Natural killer cell treated with Interleukin-12 subunit alpha and Interleukin-12 subunit beta and Interleukin-15 and Interleukin-18, amount 100 ng/mL, for 72 hours (primary cell): ENCODE measurements at regions not wholly inside any gene's neighbourhood (a gene's known extent, or its start where the extent isn't known, plus 50 kb on each side); places are given as distances from the start of the nearest gene placed in this dataset.

ENCODE experiments used
- ATAC-seq, 2 donors: fragments of 150-1000 bp; cut with Tn5 transposase in 1 of 2; sonication (Bioruptor Pico), chemical (Tn5 transposase) in 1 of 2; 2 replicates each; pipeline ENCODE4 v1.10.0; 2021
- DNase-seq: peaks from one replicate; pipeline ENCODE4 v3.0.0; 2022; ENCODE audit warnings: low spot score
- H3K27ac Mint-ChIP-seq, 2 donors: 1 replicate in 1 of 2; 2 replicates in 1 of 2; pipeline ENCODE4 v1.8.0; 2022; ENCODE audit warnings: mixed read lengths in 2 of 2, mild to moderate bottlenecking in 1 of 2, moderate library complexity in 1 of 2
- H3K27me3 Mint-ChIP-seq, 2 donors: 1 replicate in 1 of 2; 2 replicates in 1 of 2; pipeline ENCODE4 v1.8.0; 2022; ENCODE audit warnings: mixed read lengths in 2 of 2
- H3K36me3 Mint-ChIP-seq: one replicate; pipeline ENCODE4 v1.8.0; 2022; ENCODE audit warnings: mixed read lengths
- H3K4me1 Mint-ChIP-seq, 2 donors: 1 replicate in 1 of 2; 2 replicates in 1 of 2; pipeline ENCODE4 v1.8.0; 2022; ENCODE audit warnings: low read depth in 2 of 2, mixed read lengths in 2 of 2, mild to moderate bottlenecking in 1 of 2
- H3K4me3 Mint-ChIP-seq: one replicate; pipeline ENCODE4 v1.8.0; 2022; ENCODE audit warnings: mixed read lengths
- H3K9me3 Mint-ChIP-seq: 2 replicates; pipeline ENCODE4 v1.8.0; 2022; ENCODE audit warnings: mixed read lengths

- DNase-seq, result no peak
- ATAC-seq, result no peak
- no peaks in the 10 kb centered on the region for H3K36me3 Mint-ChIP-seq
- no peaks in the 10 kb centered on the region for H3K9me3 Mint-ChIP-seq
- no peak overlapping the region for H3K4me3 Mint-ChIP-seq
- peaks cover 26 to 43% of the 10 kb centered on the region in 2 donors for H3K27me3 Mint-ChIP-seq
- no peaks in the 10 kb centered on the region for H3K4me1 Mint-ChIP-seq
- no peak overlapping the region for H3K27ac Mint-ChIP-seq
These were observed 142.0 kb upstream of the SYT13 start for GRCh38 chr11:45428116-45428515.

- Mint-ChIP-seq H3K27ac (no peak overlapping the region), H3K4me1 (no peaks in the 10 kb centered on the region), H3K36me3 (no peaks in the 10 kb centered on the region), H3K27me3 (peaks cover 30 to 35% of the 10 kb centered on the region in 2 donors), H3K9me3 (no peaks in the 10 kb centered on the region), H3K4me3 (no peak overlapping the region)
- no peak for DNase-seq
- no peak for ATAC-seq
These were observed 138.5 kb upstream of the SYT13 start for GRCh38 chr11:45424411-45425180.

GRCh38 chr11:45423475-45424120 lies 137.5 kb upstream of the SYT13 start:
- no peaks in the 10 kb centered on the region for H3K36me3 Mint-ChIP-seq
- H3K4me3 Mint-ChIP-seq, result no peak overlapping the region
- no peaks in the 10 kb centered on the region for H3K4me1 Mint-ChIP-seq
- H3K27ac Mint-ChIP-seq, result no peak overlapping the region
- no peak for ATAC-seq
- H3K9me3 Mint-ChIP-seq, result no peaks in the 10 kb centered on the region
- DNase-seq, result no peak
- peaks cover 26 to 31% of the 10 kb centered on the region in 2 donors for H3K27me3 Mint-ChIP-seq

- Mint-ChIP-seq H3K27ac (no peak overlapping the region), H3K4me1 (no peaks in the 10 kb centered on the region), H3K9me3 (no peaks in the 10 kb centered on the region), H3K4me3 (no peak overlapping the region), H3K36me3 (no peaks in the 10 kb centered on the region), H3K27me3 (peaks cover 30 to 34% of the 10 kb centered on the region in 2 donors)
- DNase-seq (no peak), ATAC-seq (no peak)
These were observed 136.9 kb upstream of the SYT13 start for GRCh38 chr11:45423036-45423435.

- Mint-ChIP-seq H3K4me1 (no peaks in the 10 kb centered on the region), H3K36me3 (no peaks in the 10 kb centered on the region), H3K9me3 (no peaks in the 10 kb centered on the region), H3K27me3 (peaks cover 31 to 47% of the 10 kb centered on the region in 2 donors), H3K27ac (no peak overlapping the region), H3K4me3 (no peak overlapping the region)
- DNase-seq (no peak), ATAC-seq (no peak)
These were observed 127.9 kb upstream of the SYT13 start for GRCh38 chr11:45414088-45414487.

GRCh38 chr11:45413156-45413858 lies 127.2 kb upstream of the SYT13 start:
- H3K9me3 Mint-ChIP-seq, result no peaks in the 10 kb centered on the region
- DNase-seq, result no peak
- peaks cover 30 to 42% of the 10 kb centered on the region in 2 donors for H3K27me3 Mint-ChIP-seq
- ATAC-seq, result no peak
- H3K36me3 Mint-ChIP-seq, result no peaks in the 10 kb centered on the region
- no peak overlapping the region for H3K27ac Mint-ChIP-seq
- no peak overlapping the region for H3K4me3 Mint-ChIP-seq
- no peaks in the 10 kb centered on the region for H3K4me1 Mint-ChIP-seq

GRCh38 chr11:45412521-45412920 lies 126.4 kb upstream of the SYT13 start:
- peaks cover 34 to 45% of the 10 kb centered on the region in 2 donors for H3K27me3 Mint-ChIP-seq
- no peak overlapping the region for H3K4me3 Mint-ChIP-seq
- H3K36me3 Mint-ChIP-seq, result no peaks in the 10 kb centered on the region
- DNase-seq, result no peak
- H3K27ac Mint-ChIP-seq, result no peak overlapping the region
- no peak for ATAC-seq
- H3K4me1 Mint-ChIP-seq, result no peaks in the 10 kb centered on the region
- no peaks in the 10 kb centered on the region for H3K9me3 Mint-ChIP-seq

- H3K4me1 Mint-ChIP-seq, result no peaks in the 10 kb centered on the region
- no peak for DNase-seq
- no peaks in the 10 kb centered on the region for H3K9me3 Mint-ChIP-seq
- H3K27ac Mint-ChIP-seq, result no peak overlapping the region
- peaks cover 36 to 49% of the 10 kb centered on the region in 2 donors for H3K27me3 Mint-ChIP-seq
- no peaks in the 10 kb centered on the region for H3K36me3 Mint-ChIP-seq
- H3K4me3 Mint-ChIP-seq, result no peak overlapping the region
- ATAC-seq, result no peak
These were observed 125.9 kb upstream of the SYT13 start for GRCh38 chr11:45412051-45412471.

- Mint-ChIP-seq H3K27ac (no peak overlapping the region), H3K4me1 (no peaks in the 10 kb centered on the region), H3K36me3 (no peaks in the 10 kb centered on the region), H3K9me3 (no peaks in the 10 kb centered on the region), H3K4me3 (no peak overlapping the region), H3K27me3 (peaks cover 36 to 49% of the 10 kb centered on the region in 2 donors)
- no peak for ATAC-seq
- no peak for DNase-seq
These were observed 125.2 kb upstream of the SYT13 start for GRCh38 chr11:45411228-45411946.

GRCh38 chr11:45410391-45411227 lies 124.5 kb upstream of the SYT13 start:
- DNase-seq (no peak), ATAC-seq (peak in 1 of 2 donors; percentile 38)
- Mint-ChIP-seq H3K27ac (no peak overlapping the region), H3K27me3 (peaks cover 36 to 49% of the 10 kb centered on the region in 2 donors), H3K9me3 (no peaks in the 10 kb centered on the region), H3K4me1 (no peaks in the 10 kb centered on the region), H3K36me3 (no peaks in the 10 kb centered on the region), H3K4me3 (no peak overlapping the region)

GRCh38 chr11:45409587-45409986 lies 123.4 kb upstream of the SYT13 start:
- H3K27me3 Mint-ChIP-seq, result peaks cover 40 to 56% of the 10 kb centered on the region in 2 donors
- no peaks in the 10 kb centered on the region for H3K36me3 Mint-ChIP-seq
- ATAC-seq, result no peak
- H3K27ac Mint-ChIP-seq, result no peak overlapping the region
- H3K4me1 Mint-ChIP-seq, result no peaks in the 10 kb centered on the region
- H3K4me3 Mint-ChIP-seq, result no peak overlapping the region
- DNase-seq, result no peak
- H3K9me3 Mint-ChIP-seq, result no peaks in the 10 kb centered on the region

- Mint-ChIP-seq H3K4me3 (no peak overlapping the region), H3K36me3 (no peaks in the 10 kb centered on the region), H3K27ac (no peak overlapping the region), H3K9me3 (no peaks in the 10 kb centered on the region), H3K4me1 (no peaks in the 10 kb centered on the region), H3K27me3 (peaks cover 36 to 52% of the 10 kb centered on the region in 2 donors)
- ATAC-seq (peak; percentile 14 to 25), DNase-seq (no peak)
These were observed 121.1 kb upstream of the SYT13 start for GRCh38 chr11:45407226-45407625.
